MM.1S (cell line): ENCODE measurements at regions not wholly inside any gene's neighbourhood (a gene's known extent, or its start where the extent isn't known, plus 50 kb on each side); places are given as distances from the start of the nearest gene placed in this dataset.
A peak's percentile ranks its signal among the peaks of the same experiment; 100 is the strongest.

ENCODE experiments used
- DNase-seq: peaks from one replicate; pipeline ENCODE4 v3.0.0-alpha.2; 2015
- H2AFZ ChIP-seq: fragments of 300-600 bp; sonication (generic); 2 replicates; pipeline ENCODE4 v1.6.0; 2016; ENCODE audit warnings: antibody characterized with exemption, low read length
- H3F3A ChIP-seq: fragments of 300-600 bp; sonication (generic); 2 replicates; pipeline ENCODE4 v1.6.1; 2016; ENCODE audit warnings: mild to moderate bottlenecking, antibody characterized with exemption, low read length, moderate library complexity, mixed read lengths; ENCODE audit not compliant: insufficient read depth
- H3K27ac ChIP-seq: fragments of 300-600 bp; sonication (generic); 2 replicates; pipeline ENCODE4 v1.5.1; 2016; ENCODE audit warnings: mild to moderate bottlenecking, low read length
- H3K27me3 ChIP-seq: fragments of 300-600 bp; sonication (generic); replicated peaks from 2 replicates; pipeline ENCODE4 v1.6.0; 2016; ENCODE audit warnings: low read length; ENCODE audit not compliant: insufficient read depth
- H3K36me3 ChIP-seq: fragments of 300-600 bp; sonication (generic); replicated peaks from 2 replicates; pipeline ENCODE4 v1.6.1; 2016; ENCODE audit warnings: mild to moderate bottlenecking, low read length, mixed read lengths; ENCODE audit not compliant: insufficient read depth
- H3K4me1 ChIP-seq: fragments of 300-600 bp; sonication (generic); 2 replicates; pipeline ENCODE4 v1.6.1; 2016; ENCODE audit warnings: low read length, mixed read lengths
- H3K4me2 ChIP-seq: fragments of 300-600 bp; sonication (generic); 2 replicates; pipeline ENCODE4 v1.6.0; 2016; ENCODE audit warnings: low read depth, low read length
- H3K4me3 ChIP-seq: fragments of 300-600 bp; sonication (generic); 2 replicates; pipeline ENCODE4 v1.5.1; 2016; ENCODE audit warnings: low read length, mixed read lengths
- H3K79me2 ChIP-seq: fragments of 300-600 bp; sonication (generic); 2 replicates; pipeline ENCODE4 v1.6.1; 2016; ENCODE audit warnings: mixed run types, low read length, mixed read lengths
- H3K9ac ChIP-seq: fragments of 300-600 bp; sonication (generic); 2 replicates; pipeline ENCODE4 v1.6.1; 2016; ENCODE audit warnings: low read length, mixed read lengths
- H3K9me2 ChIP-seq: fragments of 300-600 bp; sonication (generic); replicated peaks from 2 replicates; pipeline ENCODE4 v1.6.1; 2016; ENCODE audit warnings: mild to moderate bottlenecking, low read length, mixed read lengths; ENCODE audit not compliant: insufficient read depth
- H3K9me3 ChIP-seq: fragments of 300-600 bp; sonication (generic); replicated peaks from 2 replicates; pipeline ENCODE4 v1.6.1; 2016; ENCODE audit warnings: mild to moderate bottlenecking, low read length, mixed read lengths; ENCODE audit not compliant: insufficient read depth
- H4K20me1 ChIP-seq: fragments of 300-600 bp; sonication (generic); 2 replicates; pipeline ENCODE4 v1.6.1; 2016; ENCODE audit warnings: mild to moderate bottlenecking, low read length, moderate library complexity, mixed read lengths; ENCODE audit not compliant: insufficient read depth
- EZH2 ChIP-seq: fragments of 300-600 bp; sonication (generic); optimal IDR thresholded peaks from 2 replicates; pipeline ENCODE3; 2017; ENCODE audit warnings: low read depth, mild to moderate bottlenecking, antibody characterized with exemption, low read length, mixed read lengths
- EZH2phosphoT487 ChIP-seq: fragments of 300-600 bp; sonication (generic); IDR thresholded peaks from 2 replicates; pipeline ENCODE4 v1.6.1; 2018; ENCODE audit warnings: antibody characterized with exemption, low read length
- TF ChIP-seq, protein P1 (sequence below): fragments of 300-600 bp; sonication (generic); IDR thresholded peaks from 2 replicates; pipeline ENCODE4 v1.5.1; 2016; ENCODE audit warnings: antibody characterized with exemption, low read length, mixed read lengths

DNA sequence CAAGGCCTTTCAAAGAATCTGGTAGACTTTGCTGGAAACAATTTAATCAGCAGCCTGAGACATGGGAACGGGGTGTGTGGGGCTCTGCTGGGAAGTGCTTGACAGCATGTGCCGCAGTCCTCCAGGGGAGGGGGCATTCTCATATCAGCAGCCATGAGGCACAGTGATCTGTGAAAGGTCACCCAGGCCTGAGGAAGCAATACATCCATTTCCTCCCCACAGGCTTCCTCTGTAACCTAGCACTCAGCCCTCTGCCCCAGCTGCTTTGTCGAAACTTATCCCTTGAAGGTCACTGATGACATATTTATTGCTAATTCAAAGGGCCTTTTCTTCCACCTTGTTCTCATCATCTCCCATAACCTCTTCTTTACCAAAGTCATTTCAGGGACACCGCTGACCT, 103.3 kb downstream of the TNFAIP3 start:
- no peaks in the 10 kb centered on the region for H4K20me1 ChIP-seq
- no peak overlapping the region for H3K4me3 ChIP-seq
- peaks cover 21% of the 10 kb centered on the region for H3F3A ChIP-seq
- H3K9me3 ChIP-seq = no peaks in the 10 kb centered on the region
- no peaks in the 10 kb centered on the region for H3K27me3 ChIP-seq
- H3K4me2 ChIP-seq = no peak overlapping the region
- H3K9ac ChIP-seq = no peak overlapping the region
- no peak overlapping the region for H3K27ac ChIP-seq
- peak; percentile 16 for DNase-seq
- 0 out of 2 replicates have a peak, but pooled peaks cover 4% of the 10 kb centered on the region for H3K79me2 ChIP-seq
- H3K9me2 ChIP-seq = no peaks in the 10 kb centered on the region
- TF ChIP-seq EZH2 = no peak
- TF ChIP-seq, protein P1, sequence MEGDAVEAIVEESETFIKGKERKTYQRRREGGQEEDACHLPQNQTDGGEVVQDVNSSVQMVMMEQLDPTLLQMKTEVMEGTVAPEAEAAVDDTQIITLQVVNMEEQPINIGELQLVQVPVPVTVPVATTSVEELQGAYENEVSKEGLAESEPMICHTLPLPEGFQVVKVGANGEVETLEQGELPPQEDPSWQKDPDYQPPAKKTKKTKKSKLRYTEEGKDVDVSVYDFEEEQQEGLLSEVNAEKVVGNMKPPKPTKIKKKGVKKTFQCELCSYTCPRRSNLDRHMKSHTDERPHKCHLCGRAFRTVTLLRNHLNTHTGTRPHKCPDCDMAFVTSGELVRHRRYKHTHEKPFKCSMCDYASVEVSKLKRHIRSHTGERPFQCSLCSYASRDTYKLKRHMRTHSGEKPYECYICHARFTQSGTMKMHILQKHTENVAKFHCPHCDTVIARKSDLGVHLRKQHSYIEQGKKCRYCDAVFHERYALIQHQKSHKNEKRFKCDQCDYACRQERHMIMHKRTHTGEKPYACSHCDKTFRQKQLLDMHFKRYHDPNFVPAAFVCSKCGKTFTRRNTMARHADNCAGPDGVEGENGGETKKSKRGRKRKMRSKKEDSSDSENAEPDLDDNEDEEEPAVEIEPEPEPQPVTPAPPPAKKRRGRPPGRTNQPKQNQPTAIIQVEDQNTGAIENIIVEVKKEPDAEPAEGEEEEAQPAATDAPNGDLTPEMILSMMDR = no peak
- no peak for TF ChIP-seq EZH2phosphoT487
- no peak overlapping the region for H2AFZ ChIP-seq
- H3K36me3 ChIP-seq = no peaks in the 10 kb centered on the region
- H3K4me1 ChIP-seq = peaks cover 63% of the 10 kb centered on the region

DNA sequence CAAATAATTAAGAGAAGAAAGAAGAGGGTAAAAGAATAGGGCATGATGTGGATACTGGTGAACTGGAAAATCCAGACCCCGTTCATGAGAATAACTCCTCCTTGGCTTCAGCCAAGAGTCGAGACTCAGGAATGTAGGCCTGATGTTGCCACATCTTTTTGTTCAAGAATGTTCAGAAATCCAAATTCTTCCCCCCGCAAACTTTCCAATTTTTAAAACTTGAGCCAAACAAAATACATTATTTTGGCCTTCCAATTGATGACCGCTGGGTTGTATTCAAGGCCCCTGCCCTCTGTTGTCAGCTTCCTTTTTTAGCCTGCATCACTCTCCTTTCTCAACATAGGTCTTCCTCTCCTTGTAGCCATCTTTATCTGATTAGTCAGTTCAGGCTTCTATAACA, 106.1 kb downstream of the TNFAIP3 start:
- Histone ChIP-seq H3K79me2 (0 out of 2 replicates have a peak, but pooled peaks cover 4% of the 10 kb centered on the region), H3F3A (peaks cover 20% of the 10 kb centered on the region), H3K9ac (no peak overlapping the region), H3K9me3 (no peaks in the 10 kb centered on the region), H2AFZ (no peak overlapping the region), H3K27ac (no peak overlapping the region), H3K4me1 (peaks cover 62% of the 10 kb centered on the region), H3K4me3 (no peak overlapping the region), H3K9me2 (no peaks in the 10 kb centered on the region), H4K20me1 (no peaks in the 10 kb centered on the region), H3K27me3 (no peaks in the 10 kb centered on the region), H3K36me3 (no peaks in the 10 kb centered on the region), H3K4me2 (no peak overlapping the region)
- no peak for DNase-seq
- TF ChIP-seq EZH2phosphoT487 = no peak
- TF ChIP-seq, protein P1 = no peak
- no peak for TF ChIP-seq EZH2

DNA sequence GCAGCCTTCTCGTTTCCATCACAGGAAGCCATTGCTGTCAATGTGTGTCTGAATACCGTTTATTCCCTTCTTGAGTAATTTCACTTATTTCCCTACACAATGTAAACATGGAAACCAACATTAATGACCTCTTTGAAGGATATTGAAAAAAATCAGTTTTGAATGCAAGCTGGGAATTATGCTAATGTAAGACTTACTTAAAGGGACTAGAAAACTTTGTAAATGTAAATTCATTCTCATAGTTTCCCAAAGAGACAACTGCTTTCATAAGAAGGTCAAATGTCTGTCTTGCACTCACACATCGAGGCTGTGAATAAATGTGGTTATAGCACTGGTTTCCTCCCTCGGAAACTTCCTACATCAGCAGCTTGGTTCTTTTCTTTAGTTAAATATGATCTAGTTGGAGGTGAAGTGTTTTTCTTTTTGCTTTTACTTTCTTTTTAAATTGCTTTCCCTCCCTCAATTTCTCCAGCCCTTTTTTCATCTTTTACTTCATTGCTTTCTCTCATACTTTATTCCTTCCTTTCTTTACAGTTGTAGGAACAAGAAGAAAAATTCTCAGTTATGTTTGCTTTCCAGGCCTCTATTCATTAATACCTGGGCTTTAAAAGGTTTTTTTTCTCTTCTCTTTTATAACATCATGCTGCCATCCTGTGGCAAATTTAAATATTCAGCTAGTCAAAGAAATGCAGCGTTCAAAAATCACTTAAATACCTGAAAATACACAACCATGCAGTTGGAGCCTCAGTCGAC, 108.3 kb downstream of the TNFAIP3 start:
- 0 out of 2 replicates have a peak, but pooled peaks cover 4% of the 10 kb centered on the region for H3K79me2 ChIP-seq
- H3K9me2 ChIP-seq = no peaks in the 10 kb centered on the region
- H3K36me3 ChIP-seq = no peaks in the 10 kb centered on the region
- H3K27ac ChIP-seq = peak overlapping the region; percentile 82
- peak overlapping the region; percentile 15 for H3K4me3 ChIP-seq
- H3K27me3 ChIP-seq = no peaks in the 10 kb centered on the region
- H3K9me3 ChIP-seq = no peaks in the 10 kb centered on the region
- peak overlapping the region; percentile 78 for H3K4me2 ChIP-seq
- peak; percentile 85 for DNase-seq
- H3F3A ChIP-seq = peaks cover 20% of the 10 kb centered on the region
- H3K9ac ChIP-seq = peak overlapping the region; percentile 24; the same call in 1 of the 2 replicates
- peaks cover 46% of the 10 kb centered on the region for H3K4me1 ChIP-seq
- TF ChIP-seq EZH2 = no peak
- TF ChIP-seq, protein P1 = peak; percentile 60
- H4K20me1 ChIP-seq = no peaks in the 10 kb centered on the region
- H2AFZ ChIP-seq = no peak overlapping the region
